Upper lobe of right lung (tissue), 1 donor: ENCODE measurements at regions not wholly inside any gene's neighbourhood (a gene's known extent, or its start where the extent isn't known, plus 50 kb on each side); places are given as distances from the start of the nearest gene placed in this dataset.

Experiments used
- ATAC-seq: fragments of 200-7000 bp; cut with Tn5 transposase; one replicate; pipeline ENCODE4 v1.9.1; 2020; ENCODE audit warnings: mild to moderate bottlenecking, moderate library complexity
- DNase-seq: peaks from one replicate; pipeline ENCODE4 v3.0.0-alpha.2; 2020
- H3K27ac ChIP-seq: fragments of 200-600 bp; one replicate; pipeline ENCODE4 v1.8.0; 2022
- H3K27me3 ChIP-seq: fragments of 200-600 bp; one replicate; pipeline ENCODE4 v1.8.0; 2022; ENCODE audit warnings: mild to moderate bottlenecking
- H3K36me3 ChIP-seq: fragments of 200-600 bp; one replicate; pipeline ENCODE4 v1.8.0; 2022
- H3K4me1 ChIP-seq: fragments of 200-600 bp; one replicate; pipeline ENCODE4 v1.8.0; 2022
- H3K4me3 ChIP-seq: fragments of 200-600 bp; one replicate; pipeline ENCODE4 v1.8.0; 2022; ENCODE audit warnings: mild to moderate bottlenecking
- H3K9me3 ChIP-seq: fragments of 200-600 bp; one replicate; pipeline ENCODE4 v1.8.0; 2022
- intact Hi-C: fragments of 100-400 bp; cut with DNase I; formaldehyde crosslinking; loops from one replicate; pipeline ENCODE4 v1.11.0; 2022
- TF ChIP-seq, protein P1 (sequence below): fragments of 200-600 bp; IDR thresholded peaks from one replicate; pipeline ENCODE4 v1.8.0; 2022; ENCODE audit warnings: antibody characterized with exemption
- donor health status: DM: no; HTN: yes; CAD: no; lungs with severe emphysema.

DNA sequence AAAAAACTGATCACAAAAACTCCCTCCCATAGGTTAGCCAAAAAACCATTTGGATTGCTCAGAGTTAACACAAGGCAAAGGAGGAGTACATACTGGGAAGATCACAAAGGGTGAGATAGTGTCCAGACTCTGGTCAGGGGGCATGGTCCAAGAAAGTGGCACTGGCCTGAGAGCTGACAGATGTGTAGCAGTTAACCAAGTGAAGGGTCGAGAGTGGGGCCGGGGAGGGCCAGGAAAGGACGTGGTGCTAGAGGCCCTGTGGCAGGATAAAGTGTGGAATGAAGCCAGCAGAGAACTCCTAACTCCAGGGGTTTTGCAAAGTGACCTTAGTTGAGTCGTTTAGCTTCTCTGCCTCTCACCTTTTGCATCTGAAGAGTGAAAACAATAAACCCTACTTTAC lies 290.5 kb downstream of the FOXA2 start:
- TF ChIP-seq, protein P1, sequence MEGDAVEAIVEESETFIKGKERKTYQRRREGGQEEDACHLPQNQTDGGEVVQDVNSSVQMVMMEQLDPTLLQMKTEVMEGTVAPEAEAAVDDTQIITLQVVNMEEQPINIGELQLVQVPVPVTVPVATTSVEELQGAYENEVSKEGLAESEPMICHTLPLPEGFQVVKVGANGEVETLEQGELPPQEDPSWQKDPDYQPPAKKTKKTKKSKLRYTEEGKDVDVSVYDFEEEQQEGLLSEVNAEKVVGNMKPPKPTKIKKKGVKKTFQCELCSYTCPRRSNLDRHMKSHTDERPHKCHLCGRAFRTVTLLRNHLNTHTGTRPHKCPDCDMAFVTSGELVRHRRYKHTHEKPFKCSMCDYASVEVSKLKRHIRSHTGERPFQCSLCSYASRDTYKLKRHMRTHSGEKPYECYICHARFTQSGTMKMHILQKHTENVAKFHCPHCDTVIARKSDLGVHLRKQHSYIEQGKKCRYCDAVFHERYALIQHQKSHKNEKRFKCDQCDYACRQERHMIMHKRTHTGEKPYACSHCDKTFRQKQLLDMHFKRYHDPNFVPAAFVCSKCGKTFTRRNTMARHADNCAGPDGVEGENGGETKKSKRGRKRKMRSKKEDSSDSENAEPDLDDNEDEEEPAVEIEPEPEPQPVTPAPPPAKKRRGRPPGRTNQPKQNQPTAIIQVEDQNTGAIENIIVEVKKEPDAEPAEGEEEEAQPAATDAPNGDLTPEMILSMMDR = no peak
- H3K4me3 ChIP-seq = no peak overlapping the region
- H3K9me3 ChIP-seq = no peaks in the 10 kb centered on the region
- intact Hi-C loops = no loop called here
- H3K27me3 ChIP-seq = peaks cover 6% of the 10 kb centered on the region
- no peak for DNase-seq
- H3K36me3 ChIP-seq = no peaks in the 10 kb centered on the region
- no peak overlapping the region for H3K27ac ChIP-seq
- no peaks in the 10 kb centered on the region for H3K4me1 ChIP-seq
- ATAC-seq = no peak

DNA sequence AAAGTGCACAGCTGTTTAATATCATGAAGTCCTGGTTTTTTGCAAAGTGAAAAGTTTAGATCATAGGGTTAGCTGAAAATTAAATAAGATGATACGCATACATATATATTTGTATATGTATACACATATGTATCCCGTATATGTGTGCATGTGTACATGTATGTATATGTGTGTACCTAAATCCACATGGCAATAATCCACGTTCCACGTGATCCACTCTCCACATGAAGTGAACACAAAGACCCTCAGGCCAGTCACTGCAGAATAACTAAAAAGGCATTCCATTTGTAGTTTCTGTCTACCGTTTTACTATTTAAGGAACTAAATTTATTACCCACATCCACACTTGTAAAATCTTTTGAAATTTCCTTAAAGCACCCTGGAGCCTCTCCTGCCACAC lies 294.9 kb downstream of the FOXA2 start:
- peaks cover 6% of the 10 kb centered on the region for H3K27me3 ChIP-seq
- intact Hi-C loops = no loop called here
- H3K27ac ChIP-seq = no peak overlapping the region
- H3K4me1 ChIP-seq = no peaks in the 10 kb centered on the region
- DNase-seq = no peak
- no peaks in the 10 kb centered on the region for H3K9me3 ChIP-seq
- TF ChIP-seq, protein P1 = no peak
- no peaks in the 10 kb centered on the region for H3K36me3 ChIP-seq
- no peak for ATAC-seq
- no peak overlapping the region for H3K4me3 ChIP-seq

DNA sequence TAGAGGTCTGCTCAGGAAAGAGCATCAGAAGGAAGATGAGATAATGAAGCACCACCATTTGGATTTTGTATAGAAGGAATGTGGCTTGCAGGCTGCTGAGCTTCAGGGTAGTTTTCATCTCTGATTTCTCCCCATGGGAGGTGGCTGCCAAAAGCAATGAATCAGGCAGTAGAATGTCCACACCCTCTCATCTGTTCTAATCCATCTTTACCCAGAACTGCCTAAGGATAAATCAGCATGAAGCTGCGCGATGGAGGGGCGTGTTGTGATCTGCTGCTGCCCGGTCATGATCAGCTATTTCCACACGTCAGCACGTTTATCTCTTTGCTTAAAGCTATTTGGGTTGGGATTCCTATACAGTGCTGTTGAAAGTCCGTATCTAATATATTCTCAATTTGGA lies 295.4 kb downstream of the FOXA2 start:
- intact Hi-C loops = no loop called here
- Histone ChIP-seq H3K9me3 (no peaks in the 10 kb centered on the region), H3K4me3 (no peak overlapping the region), H3K27ac (no peak overlapping the region), H3K4me1 (no peaks in the 10 kb centered on the region), H3K27me3 (peaks cover 6% of the 10 kb centered on the region), H3K36me3 (no peaks in the 10 kb centered on the region)
- ATAC-seq = no peak
- TF ChIP-seq, protein P1 = no peak
- DNase-seq = no peak

GRCh38 chr20:22288156-22288555 lies 296.2 kb downstream of the FOXA2 start:
- no peak for ATAC-seq
- peaks cover 3% of the 10 kb centered on the region for H3K27me3 ChIP-seq
- TF ChIP-seq, protein P1 = no peak
- no peaks in the 10 kb centered on the region for H3K36me3 ChIP-seq
- H3K4me1 ChIP-seq = no peaks in the 10 kb centered on the region
- no peak for DNase-seq
- no peak overlapping the region for H3K4me3 ChIP-seq
- intact Hi-C loops = no loop called here
- no peak overlapping the region for H3K27ac ChIP-seq
- no peaks in the 10 kb centered on the region for H3K9me3 ChIP-seq

DNA sequence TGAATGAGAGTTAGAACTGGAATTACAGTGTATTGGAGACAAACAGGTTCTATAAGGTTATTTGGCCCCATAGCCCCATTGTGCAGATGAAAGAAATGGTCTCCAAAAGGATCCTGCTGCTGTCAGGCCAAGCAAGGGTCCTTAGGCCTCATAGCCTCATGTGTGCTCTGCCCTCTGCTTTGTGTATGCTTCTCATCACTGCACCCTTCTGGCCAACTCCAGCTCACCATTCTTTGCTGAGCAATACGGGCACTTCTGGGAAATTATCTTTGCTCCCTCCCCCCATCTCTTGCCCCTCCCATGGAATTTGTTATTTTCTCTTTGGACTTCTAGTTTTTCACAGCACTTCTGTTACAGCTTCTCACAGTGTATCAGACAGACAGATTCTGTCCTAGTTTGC lies 298.8 kb downstream of the FOXA2 start:
- no peak overlapping the region for H3K4me3 ChIP-seq
- H3K9me3 ChIP-seq = no peaks in the 10 kb centered on the region
- ATAC-seq = no peak
- no peaks in the 10 kb centered on the region for H3K27me3 ChIP-seq
- DNase-seq = no peak
- no peaks in the 10 kb centered on the region for H3K4me1 ChIP-seq
- no peak overlapping the region for H3K27ac ChIP-seq
- TF ChIP-seq, protein P1 = no peak
- intact Hi-C loops = no loop called here
- no peaks in the 10 kb centered on the region for H3K36me3 ChIP-seq

GRCh38 chr20:22282696-22283095 lies 301.7 kb downstream of the FOXA2 start:
- no peaks in the 10 kb centered on the region for H3K9me3 ChIP-seq
- ATAC-seq (no peak), DNase-seq (no peak)
- intact Hi-C loops = no loop called here
- H3K36me3 ChIP-seq = no peaks in the 10 kb centered on the region
- no peaks in the 10 kb centered on the region for H3K27me3 ChIP-seq
- H3K4me1 ChIP-seq = no peaks in the 10 kb centered on the region
- TF ChIP-seq, protein P1 = no peak
- no peak overlapping the region for H3K27ac ChIP-seq
- no peak overlapping the region for H3K4me3 ChIP-seq
